Stimulated activated CD8-positive, alpha-beta memory T cell treated with anti-CD3 and anti-CD28 coated beads, Interleukin-7, amount 100 ng/mL, for 1 hour (primary cell): ENCODE measurements at regions not wholly inside any gene's neighbourhood (a gene's known extent, or its start where the extent isn't known, plus 50 kb on each side); places are given as distances from the start of the nearest gene placed in this dataset.
"Not testable (repeated sequence)": the region's sequence is repeated elsewhere in the genome, so short reads cannot be mapped to it uniquely, and the experiment has no call there.

ENCODE experiments used
- DNase-seq, 2 donors: peaks; one replicate each; pipeline ENCODE4 v3.0.0-alpha.2; 2020; ENCODE audit warnings: low read depth in 2 of 2

DNA sequence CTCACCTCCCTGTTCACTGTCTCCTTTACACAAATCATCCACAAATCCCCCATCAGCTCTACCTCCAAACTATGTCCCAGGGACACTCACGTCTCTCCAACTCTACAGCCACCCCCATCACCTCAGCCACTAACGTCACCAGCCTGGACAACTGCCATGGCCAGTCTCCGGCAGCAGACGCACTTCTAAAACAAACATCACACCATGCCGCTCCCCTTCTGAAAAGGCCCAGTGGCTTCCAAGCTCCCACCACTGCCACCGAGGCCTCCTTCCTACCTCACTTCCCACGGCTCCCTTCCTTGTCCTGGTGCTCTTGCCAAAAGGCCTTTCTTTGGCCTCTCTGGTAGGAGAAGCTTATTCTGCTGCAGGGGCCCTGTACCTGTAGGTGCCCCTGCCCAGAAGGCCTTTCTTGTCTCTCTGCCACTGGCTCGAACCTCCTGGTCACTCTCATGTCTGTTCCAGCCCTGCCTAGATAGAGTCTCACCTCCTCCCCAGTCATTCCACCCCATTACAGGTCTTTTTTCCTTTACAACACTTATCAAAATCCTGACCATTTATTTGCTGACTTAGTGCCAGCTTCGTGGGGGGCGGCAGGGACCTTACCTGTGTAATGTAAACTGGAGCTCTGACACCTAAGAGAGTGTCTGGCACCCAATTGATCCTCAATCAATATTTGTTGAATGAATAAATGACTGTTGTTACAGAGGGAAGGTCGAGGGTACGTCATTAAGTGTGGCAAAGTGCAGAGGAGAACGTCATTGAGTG is 304.2 kb downstream of the GOLGA6L6 start:
- not testable (repeated sequence) for DNase-seq

DNA sequence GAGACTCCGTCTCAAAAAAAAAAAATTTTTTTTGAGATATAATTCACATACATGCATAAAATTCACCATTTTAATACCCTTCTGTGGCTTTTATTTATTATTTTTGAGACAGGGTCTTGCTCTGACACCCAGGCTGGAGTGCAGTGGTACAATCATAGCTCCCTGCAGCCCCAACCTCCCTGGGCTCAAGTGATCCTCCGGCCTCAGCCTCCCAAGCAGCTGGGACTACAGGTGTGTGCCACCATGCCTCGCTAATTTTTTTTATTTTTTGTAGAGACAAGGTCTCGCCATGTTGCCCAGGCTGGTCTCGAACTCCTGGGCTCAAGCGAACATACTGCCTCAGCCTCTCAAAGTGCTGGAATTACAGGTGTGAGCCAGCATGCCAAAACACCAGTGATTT is 305.9 kb downstream of the GOLGA6L6 start:
- DNase-seq = not testable (repeated sequence)

DNA sequence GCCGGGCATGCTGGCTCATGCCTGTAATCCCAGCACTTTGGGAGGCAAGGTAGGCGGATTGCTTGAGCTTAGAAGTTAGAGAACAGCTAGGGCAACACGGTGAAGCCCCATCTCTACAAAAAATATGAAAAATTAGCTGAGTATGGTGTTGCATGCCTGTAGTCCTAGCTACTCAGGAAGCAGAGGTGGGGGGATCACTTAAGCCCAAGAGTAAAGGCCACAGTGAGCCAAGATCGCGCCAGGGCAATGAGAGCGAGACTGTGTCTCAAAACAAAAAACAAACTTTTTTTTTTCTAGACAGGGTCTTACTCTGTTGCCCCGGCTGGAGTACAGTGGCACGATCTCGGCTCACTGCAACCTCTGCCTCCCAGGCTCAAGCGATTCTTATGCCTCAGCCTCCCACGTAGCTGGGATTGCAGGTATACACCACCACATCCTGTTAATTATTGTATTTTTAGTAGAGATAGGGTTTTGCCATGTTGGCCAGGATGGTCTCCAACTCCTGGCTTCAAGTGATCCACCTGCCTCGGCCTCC is 307.5 kb downstream of the GOLGA6L6 start:
- not testable (repeated sequence) for DNase-seq

DNA sequence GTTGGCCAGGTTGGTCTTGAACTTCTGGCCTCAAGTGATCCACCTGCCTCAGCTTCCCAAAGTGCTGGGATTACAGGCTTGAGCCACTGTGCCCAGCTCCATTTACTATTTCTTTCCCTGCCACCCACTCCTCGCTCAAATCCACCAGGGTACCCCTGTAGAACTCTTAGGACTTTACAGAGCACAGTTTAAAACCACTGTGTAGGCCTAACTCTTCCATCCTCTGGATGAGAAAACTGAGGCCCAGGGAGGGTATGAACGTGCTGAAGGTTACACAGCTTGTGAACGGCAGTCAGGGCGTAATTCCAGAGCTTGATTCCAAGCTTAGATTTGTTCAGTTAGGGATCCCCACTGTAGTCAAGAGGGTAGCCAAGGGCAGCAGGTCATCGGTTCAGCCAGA is 309.1 kb downstream of the GOLGA6L6 start:
- not testable (repeated sequence) for DNase-seq

DNA sequence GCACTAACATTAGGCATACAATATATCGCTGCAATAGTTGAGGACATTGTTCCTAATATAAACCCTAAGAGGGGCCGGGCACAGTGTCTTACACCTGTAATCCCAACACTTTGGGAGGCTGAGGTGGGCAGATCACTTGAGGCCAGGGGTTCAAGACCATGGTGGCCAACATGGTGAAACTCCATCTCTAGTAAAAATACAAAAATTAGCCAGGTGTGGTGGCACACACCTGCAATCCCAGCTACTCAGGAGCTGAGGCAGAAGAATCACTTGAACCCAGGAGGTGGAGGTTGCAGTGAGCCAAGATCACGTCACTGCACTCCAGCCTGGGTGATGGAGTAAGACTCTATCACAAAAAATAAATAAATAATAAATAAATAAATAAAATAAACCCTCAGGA is 310.9 kb downstream of the GOLGA6L6 start:
- not testable (repeated sequence) for DNase-seq

DNA sequence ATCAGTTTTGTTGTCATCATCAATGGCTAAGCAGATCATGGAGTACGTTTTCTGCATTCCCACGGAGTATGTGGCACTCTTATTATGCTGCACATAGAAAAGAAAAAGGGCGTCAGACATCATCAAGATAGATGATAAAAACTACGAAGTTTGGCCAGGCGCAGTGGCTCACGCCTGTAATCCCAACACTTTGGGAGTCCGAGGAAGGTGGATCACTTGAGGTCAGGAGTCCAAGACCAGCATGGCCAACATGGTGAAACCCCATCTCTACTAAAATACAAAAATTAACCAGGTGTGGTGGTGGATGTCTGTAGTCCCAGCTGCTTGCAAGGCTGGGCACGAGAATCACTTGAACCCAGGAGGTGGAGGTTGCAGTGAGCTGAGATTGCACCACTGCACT is 312.8 kb downstream of the GOLGA6L6 start:
- DNase-seq = not testable (repeated sequence)

DNA sequence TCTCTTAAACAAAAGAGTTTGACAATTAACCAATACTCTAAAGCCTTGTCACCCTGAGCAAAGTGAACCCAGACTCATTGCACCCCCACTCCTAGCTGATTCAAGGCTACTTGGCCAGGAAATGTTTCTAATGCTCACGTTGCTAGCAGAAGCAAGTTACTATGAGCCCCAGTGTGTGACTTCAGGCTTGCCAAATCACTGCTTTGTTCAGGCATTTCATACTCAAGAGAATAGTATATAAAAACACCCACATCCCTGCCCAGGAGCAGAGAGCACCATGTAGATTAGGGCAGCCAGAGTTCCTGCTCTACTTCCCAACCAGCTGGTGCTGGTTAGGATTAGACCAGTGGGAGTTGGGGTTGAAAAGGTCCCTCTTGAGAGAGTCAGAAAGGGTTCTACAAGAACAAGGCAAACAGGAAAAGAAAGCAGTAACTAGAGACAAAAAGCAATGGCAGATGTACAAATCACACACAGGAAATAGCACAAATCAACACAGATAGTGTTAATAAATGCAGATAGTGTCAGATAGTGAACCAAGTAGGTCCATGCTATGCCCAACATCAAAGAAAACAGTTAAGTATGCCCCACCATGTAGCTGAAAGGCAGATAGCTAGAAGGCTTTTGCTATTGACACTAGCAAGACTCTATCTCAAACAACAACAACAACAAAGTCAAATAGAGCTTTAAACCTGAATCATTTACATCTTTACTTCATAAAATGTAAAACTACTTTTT is 314.3 kb downstream of the GOLGA6L6 start:
- not testable (repeated sequence) for DNase-seq

DNA sequence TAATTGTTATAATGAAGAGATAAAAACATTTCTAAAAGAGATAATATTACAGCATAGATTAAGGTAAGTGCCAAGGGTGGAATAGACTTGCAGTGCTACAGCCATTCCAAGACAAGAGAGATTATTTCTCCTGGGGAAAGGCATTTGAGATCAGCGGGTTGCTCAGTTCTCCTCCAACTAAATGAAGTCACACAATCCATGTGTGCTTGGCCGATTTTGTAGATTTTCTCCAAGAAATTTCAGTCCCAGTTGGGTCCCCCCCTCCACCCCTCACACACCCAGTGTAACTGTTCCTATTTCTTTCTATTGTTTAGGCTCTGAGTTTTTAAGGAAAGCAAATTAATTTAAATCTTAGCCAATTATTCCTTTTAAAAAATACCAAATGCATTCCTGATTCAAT is 315.1 kb downstream of the GOLGA6L6 start:
- not testable (repeated sequence) for DNase-seq

DNA sequence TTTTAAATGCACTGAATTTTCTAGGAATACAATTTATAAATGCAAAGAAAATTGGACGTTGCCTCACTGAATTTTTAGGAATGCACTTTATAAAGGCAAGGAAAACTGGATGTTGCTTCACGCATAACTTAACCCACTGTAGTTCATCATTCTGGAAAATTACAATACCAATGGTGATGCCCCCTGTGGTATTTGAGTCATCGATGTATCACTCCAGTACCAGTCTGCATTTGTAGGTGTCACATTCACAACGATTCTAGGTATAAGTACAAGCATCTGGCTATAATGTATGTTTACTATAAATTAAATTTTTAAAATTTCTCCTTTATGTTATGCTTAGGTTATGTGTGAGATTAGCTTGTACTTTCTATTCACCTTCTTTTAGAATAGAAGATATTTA is 320.5 kb downstream of the GOLGA6L6 start:
- DNase-seq = not testable (repeated sequence)

DNA sequence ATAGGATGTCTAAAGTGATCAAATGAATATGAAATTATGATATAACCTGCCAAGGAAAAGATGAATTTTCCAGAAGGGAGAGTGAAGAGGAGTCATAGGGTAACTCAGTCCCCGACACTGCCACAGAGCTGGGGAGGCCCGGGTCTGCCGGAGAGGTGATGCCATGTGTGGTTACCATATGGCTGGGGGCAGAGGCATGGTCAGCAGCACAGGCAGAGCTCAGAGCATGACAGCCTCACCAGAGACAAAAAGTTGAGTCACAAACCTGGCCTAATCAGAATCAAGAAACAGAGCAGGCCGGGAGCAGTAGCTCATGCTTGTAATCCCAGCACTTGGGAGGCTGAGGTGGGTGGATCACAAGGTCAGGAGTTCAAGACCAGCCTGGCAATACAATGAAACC is 322.4 kb downstream of the GOLGA6L6 start:
- DNase-seq = not testable (repeated sequence)

DNA sequence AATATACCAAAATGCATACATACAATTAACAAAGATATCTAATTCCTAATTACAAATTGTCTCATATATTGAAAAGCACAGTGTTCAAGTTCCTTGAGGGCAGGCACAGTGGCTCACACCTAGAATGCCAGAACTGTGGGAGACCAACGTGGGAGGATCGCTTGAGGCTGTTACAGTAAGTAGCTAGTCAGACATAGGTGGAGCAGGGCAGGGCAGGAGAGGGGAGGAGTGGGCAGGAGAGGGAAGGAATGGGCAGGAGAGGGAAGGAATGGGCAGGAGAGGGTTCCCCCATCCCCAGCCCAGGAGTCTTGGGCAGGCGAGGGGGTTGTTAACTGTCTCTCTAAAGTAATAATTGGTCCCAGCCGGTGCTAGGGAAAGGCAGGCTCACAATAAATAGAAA is 325.9 kb downstream of the GOLGA6L6 start:
- DNase-seq = not testable (repeated sequence)

DNA sequence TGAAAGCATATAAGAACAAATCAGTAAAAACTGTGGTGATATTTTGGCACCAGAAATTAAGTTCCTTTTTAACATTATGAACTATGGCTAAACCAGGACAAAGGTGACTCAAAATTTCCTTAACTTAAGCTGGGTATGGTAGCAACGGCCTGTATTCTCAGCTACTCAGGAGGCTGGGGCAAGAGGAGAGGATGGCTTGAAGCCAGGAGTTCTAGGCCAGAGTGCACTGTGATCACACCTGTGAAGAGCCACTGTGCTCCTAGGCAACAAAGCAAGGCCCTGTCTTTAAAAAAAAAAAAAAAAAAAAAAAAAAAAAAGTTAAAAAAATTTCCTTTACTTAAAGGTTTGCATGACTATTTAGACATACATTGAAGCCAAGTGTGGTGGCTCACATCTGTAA is 327.5 kb downstream of the GOLGA6L6 start:
- DNase-seq = not testable (repeated sequence)

DNA sequence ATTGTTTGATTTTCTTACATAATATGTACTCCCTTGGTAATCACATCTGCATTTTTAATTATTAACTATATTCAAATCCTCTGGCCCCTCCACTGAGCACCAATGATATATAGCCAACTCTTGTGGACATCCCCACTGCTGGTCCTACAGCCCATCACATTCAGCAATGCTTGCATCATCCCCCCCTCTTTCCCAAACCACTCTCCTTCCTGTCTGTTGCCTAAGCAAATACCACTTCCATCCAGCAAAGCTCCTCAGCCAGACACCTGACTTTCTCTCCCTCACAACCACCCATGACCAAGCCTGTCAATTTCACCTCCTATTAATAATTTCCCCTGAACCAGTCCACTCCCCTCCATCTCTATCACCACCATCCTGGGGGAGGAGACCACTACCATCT is 330.1 kb downstream of the GOLGA6L6 start:
- DNase-seq = not testable (repeated sequence)

DNA sequence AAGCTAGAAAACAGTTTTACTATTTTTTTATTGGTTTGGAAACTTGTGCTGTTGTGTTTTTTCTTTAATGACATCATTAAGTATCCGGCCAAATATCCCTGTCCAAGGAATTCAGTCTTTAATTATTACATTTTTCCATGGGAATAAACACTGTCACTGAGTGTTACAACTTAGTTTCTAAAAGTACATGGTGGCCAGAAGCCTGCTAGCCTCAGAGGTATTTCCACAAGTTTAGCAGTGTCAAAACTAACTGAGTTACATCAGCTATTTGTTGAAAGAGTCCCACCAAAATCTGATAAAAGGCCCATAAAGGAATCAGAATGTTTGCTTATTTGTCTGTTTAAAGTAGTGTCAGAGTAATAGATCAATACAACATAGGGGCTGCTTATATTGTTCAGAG is 331.6 kb downstream of the GOLGA6L6 start:
- not testable (repeated sequence) for DNase-seq

DNA sequence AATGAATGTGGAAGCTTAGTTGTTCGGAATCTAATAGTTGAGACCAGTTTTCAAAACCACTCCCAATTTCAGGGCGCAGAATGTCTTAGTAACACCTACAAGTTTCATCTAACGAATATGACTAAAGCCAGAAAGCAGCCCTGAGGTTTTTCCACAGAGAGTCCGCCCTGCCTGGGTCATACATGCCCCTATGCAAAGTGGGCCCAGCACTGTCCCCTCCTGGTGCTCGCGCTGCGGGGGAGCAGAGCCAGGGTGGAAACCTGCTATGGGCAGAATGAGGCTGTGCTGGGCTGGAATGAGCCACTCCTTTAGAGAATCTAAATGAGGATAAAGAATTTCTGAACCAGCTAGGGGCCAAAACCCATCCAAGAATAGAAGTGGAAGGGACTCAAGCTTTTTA is 334.0 kb downstream of the GOLGA6L6 start:
- DNase-seq = not testable (repeated sequence)

DNA sequence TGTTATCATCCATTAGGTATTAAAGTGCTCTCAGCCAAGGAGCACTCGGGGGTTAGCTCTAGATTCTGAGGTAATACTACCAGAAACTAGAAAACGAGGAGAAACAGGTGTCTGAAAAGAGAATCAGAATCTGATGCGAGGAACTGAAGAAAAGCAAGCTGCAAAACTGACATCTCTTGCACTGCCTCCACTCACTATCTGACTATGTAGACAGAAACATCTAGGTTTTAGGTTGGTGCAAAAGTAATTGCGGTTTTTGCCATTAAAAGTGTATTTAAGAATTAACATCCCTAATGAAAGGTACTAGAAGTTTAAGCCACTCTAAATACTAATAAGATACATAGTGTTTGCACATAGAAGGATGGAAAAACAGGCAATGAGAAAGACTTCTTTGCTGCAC is 334.4 kb downstream of the GOLGA6L6 start:
- DNase-seq = not testable (repeated sequence)

DNA sequence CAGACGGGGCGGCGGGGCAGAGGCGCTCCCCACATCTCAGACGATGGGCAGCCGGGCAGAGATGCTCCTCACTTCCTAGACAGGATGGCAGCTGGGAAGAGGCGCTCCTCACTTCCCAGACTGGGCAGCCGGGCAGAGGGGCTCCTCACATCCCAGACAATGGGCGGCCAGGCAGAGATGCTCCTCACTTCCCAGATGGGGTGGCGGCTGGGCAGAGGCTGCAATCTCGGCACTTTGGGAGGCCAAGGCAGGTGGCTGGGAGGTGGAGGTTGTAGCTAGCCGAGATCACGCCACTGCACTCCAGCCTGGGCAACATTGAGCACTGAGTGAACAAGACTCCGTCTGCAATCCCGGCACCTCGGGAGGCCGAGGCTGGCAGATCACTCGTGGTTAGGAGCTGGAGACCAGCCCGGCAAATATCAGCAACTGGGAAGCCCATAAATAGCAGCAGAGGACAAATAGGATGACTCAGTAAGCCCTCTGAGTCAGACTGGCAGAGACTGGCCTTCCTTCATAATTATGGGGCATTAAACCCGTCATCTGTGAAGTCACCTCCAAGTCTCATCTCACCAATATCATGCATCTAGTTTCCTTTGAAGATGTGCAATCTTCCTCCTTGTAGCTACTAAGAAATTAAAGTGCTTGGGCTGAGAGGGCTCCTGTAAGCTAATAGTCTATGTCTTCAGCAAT is 337.3 kb downstream of the GOLGA6L6 start:
- DNase-seq = not testable (repeated sequence)

DNA sequence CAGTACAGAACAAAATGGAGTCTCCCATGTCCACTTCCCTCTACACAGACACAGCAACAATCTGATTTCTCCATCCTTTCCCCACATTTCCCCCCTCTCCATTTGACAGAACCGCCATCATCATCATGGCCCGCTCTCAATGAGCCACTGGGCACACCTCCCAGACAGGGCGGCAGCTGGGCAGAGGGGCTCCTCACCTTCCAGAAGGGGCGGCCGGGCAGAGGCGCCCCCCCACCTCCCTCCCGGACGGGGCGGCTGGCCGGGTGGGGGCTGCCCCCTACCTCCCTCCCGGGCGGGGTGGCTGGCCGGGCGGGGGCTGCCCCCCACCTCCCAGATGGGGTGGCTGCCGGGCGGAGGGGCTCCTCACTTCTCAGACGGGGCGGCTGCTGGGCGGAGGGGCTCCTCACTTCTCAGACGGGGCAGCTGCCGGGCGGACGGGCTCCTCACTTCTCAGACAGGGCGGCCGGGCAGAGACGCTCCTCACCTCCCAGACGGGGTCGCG is 337.9 kb downstream of the GOLGA6L6 start:
- DNase-seq = not testable (repeated sequence)

DNA sequence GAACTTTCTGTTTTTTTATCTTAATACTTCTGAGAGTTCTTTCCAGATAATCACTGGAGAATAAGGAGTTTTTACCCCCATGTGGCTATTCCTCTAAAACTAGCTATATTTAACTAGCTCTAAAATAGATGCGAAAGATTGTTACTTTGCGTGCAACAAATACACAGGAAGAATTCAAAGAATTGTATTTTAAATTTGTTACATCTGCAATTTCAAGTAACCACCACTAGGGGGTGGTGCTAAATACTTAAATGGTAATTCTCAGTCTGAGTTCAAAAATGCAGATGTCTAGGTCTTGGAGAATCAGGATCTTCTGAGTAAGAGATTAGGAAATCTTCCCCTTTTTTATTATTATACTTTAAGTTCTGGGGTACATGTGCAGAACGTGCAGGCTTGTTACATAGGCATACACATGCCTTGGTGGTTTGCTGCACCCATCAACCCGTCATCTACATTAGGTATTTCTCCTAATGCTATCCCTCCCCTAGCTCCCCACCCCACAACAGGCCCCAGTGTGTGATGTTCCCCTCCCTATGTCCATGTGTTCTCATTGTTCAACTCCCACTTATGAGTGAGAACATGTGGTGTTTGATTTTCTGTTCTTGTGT is 346.9 kb downstream of the GOLGA6L6 start:
- not testable (repeated sequence) for DNase-seq

DNA sequence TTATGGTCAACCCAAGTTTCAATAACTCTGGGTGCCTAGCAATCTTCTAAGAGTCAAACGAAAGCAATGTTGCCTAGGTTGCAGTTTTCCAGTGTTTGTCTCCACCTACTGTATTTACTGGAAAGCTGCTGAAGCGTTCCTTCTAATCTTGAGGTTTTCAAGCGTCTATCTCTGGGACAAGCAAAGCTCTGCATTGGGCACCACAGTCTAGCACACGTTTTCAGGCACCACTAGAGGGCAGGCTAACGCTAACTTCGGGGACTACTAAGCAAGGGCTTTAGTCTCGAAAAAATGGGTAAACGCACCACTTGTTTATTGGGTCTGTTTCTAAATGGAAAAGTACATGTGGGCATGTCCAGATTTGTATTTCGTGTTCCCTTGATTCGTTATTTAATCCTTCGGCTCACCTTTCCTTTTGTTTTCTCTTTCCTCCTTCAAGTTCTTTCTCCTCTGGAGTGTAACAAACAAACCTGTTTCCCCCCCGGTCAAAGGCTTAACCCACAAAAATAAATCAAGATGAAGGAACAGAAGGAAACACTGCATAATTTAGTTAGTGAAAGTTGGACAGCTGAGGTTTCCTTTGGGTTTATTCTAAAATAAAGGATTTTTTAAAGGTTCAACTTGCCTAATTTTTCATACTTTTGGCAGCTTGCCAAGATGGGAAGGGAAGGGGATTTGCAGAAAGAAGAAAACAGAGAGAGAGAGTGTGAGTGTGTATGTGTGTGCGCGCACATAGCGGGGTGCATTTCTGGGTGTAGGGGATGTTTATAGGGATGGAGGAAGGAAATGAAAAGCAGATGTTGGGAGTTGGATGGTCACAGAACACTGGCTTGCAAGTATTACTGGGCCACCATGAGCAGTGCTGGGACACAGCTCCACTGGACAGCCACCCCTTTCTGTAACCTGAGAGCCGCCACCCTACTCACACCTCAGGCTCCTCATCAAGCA is 348.3 kb downstream of the GOLGA6L6 start:
- peak; percentile 5 to 30 for DNase-seq
